Astrocyte (in vitro differentiated cells and primary cell): ENCODE measurements at regions not wholly inside any gene's neighbourhood (a gene's known extent, or its start where the extent isn't known, plus 50 kb on each side); places are given as distances from the start of the nearest gene placed in this dataset.

Experiments used
- CTCF ChIP-seq: IDR thresholded peaks from 2 replicates; pipeline ENCODE4 v1.5.1; 2011; ENCODE audit warnings: low read depth, mild to moderate bottlenecking, inconsistent platforms, low read length, moderate library complexity; ENCODE audit not compliant: insufficient read depth
- EZH2 ChIP-seq: IDR thresholded peaks from 2 replicates; pipeline ENCODE4 v1.6.1; 2012; ENCODE audit warnings: mild to moderate bottlenecking, low read length, inconsistent platforms; ENCODE audit not compliant: insufficient read depth

- TF ChIP-seq CTCF (no peak), EZH2 (no peak)
Observed at GRCh38 chr2:728165-728564, 51.0 kb upstream of the TMEM18 start.
